Endothelial cell of umbilical vein (primary cell): ENCODE measurements at regions not wholly inside any gene's neighbourhood (a gene's known extent, or its start where the extent isn't known, plus 50 kb on each side); places are given as distances from the start of the nearest gene placed in this dataset.

Experiments used
- BruUV-seq: library from RNA; stranded (reverse); fragments of 400-500 nt; replicated peaks from 2 replicates; lab custom pipeline; 2021; lab: Mats Ljungman, UMichigan
- CTCF ChIA-PET: fragments of 300-600, 350-600 bp; sonication (Branson Sonifier 250); formaldehyde crosslinking; loops from one replicate; lab custom pipeline; 2021; ENCODE audit warnings: antibody characterized with exemption, inconsistent platforms; lab: Charles Lee
- POLR2A ChIA-PET: fragments of 300-600, 350-600 bp; sonication (Branson Sonifier 250); formaldehyde crosslinking; loops from one replicate; lab custom pipeline; 2021; ENCODE audit warnings: antibody characterized with exemption, inconsistent platforms; lab: Charles Lee
- DNase-seq: peaks from one replicate; pipeline ENCODE4 v3.0.0-alpha.2; 2011; ENCODE audit warnings: low read depth, low spot score
- FAIRE-seq: peaks from 2 replicates; lab custom pipeline; 2011; peaks lifted over from hg19 to GRCh38; lab: Jason Lieb, UNC
- H2AFZ ChIP-seq: 2 replicates; pipeline ENCODE4 v1.6.0; 2012; ENCODE audit warnings: low read depth, low read length, control low read depth, inconsistent platforms
- H3K27ac ChIP-seq: 2 replicates; pipeline ENCODE4 v1.5.1; 2011; ENCODE audit warnings: low read depth, mild to moderate bottlenecking, control low read depth, low read length, moderate library complexity; ENCODE audit not compliant: insufficient read depth
- H3K27me3 ChIP-seq, 2 experiments: 2 replicates each; pipeline versions ENCODE4 v1.6.0 to v1.6.1; 2011; ENCODE audit warnings: low read length in 2 of 2, mixed read lengths in 1 of 2; ENCODE audit not compliant: control insufficient read depth in 2 of 2, insufficient read depth in 2 of 2
- H3K36me3 ChIP-seq, 2 experiments: 2 replicates in 1 of 2; 3 replicates in 1 of 2; pipeline ENCODE4 v1.5.1; 2011; ENCODE audit warnings: low read length in 2 of 2, mild to moderate bottlenecking in 1 of 2, moderate library complexity in 1 of 2; ENCODE audit not compliant: control insufficient read depth in 2 of 2, insufficient read depth in 2 of 2; ENCODE audit errors: extremely low read depth in 1 of 2
- H3K4me1 ChIP-seq: 3 replicates; pipeline ENCODE4 v1.5.1; 2011; ENCODE audit warnings: mild to moderate bottlenecking, low read length; ENCODE audit not compliant: control insufficient read depth, insufficient read depth; ENCODE audit errors: extremely low read depth
- H3K4me2 ChIP-seq: 2 replicates; pipeline ENCODE4 v1.6.1; 2011; ENCODE audit warnings: low read length, control low read depth, mixed read lengths; ENCODE audit not compliant: insufficient read depth
- H3K4me3 ChIP-seq, 3 experiments: fragments of 200-600 bp in 1 of 3; sonication (generic), shearing (Covaris generic) in 1 of 3; replicated peaks in 1 of 3; 2 replicates each; pipeline ENCODE4 v1.5.1; 2011 to 2016; ENCODE audit warnings: control low read depth in 3 of 3, low read length in 3 of 3, mild to moderate bottlenecking in 2 of 3, inconsistent platforms in 1 of 3, low read depth in 1 of 3, moderate library complexity in 1 of 3; ENCODE audit not compliant: insufficient read depth in 1 of 3
- H3K79me2 ChIP-seq: 2 replicates; pipeline ENCODE4 v1.6.0; 2012; ENCODE audit warnings: low read length, inconsistent platforms; ENCODE audit not compliant: control insufficient read depth, insufficient read depth
- H3K9ac ChIP-seq: replicated peaks from 2 replicates; pipeline ENCODE3; 2011; ENCODE audit warnings: low read length, control low read depth; ENCODE audit not compliant: insufficient read depth; ENCODE audit errors: extremely low read depth
- H3K9me1 ChIP-seq: replicated peaks from 3 replicates; pipeline ENCODE4 v1.6.0; 2011; ENCODE audit warnings: mild to moderate bottlenecking, low read length; ENCODE audit not compliant: control insufficient read depth, insufficient read depth; ENCODE audit errors: extremely low read depth
- H3K9me3 ChIP-seq: replicated peaks from 2 replicates; pipeline ENCODE4 v1.5.1; 2012; ENCODE audit warnings: low read length, inconsistent platforms; ENCODE audit not compliant: control insufficient read depth, insufficient read depth
- H4K20me1 ChIP-seq: replicated peaks from 2 replicates; pipeline ENCODE3; 2011; ENCODE audit warnings: mild to moderate bottlenecking, low read length; ENCODE audit not compliant: control insufficient read depth, insufficient read depth; ENCODE audit errors: extremely low read depth
- CTCF ChIP-seq, 2 donors: IDR thresholded peaks; 1 replicate in 1 of 2; 2 replicates in 1 of 2; pipeline ENCODE4 v1.5.1; 2011; ENCODE audit warnings: low read length in 2 of 2, mild to moderate bottlenecking in 2 of 2, moderate library complexity in 2 of 2, control low read depth in 1 of 2, inconsistent platforms in 1 of 2, low read depth in 1 of 2; ENCODE audit not compliant: insufficient read depth in 1 of 2; ENCODE audit errors: extremely low read depth in 1 of 2
- EZH2 ChIP-seq: IDR thresholded peaks from 2 replicates; pipeline ENCODE4 v1.6.1; 2012; ENCODE audit warnings: borderline replicate concordance, low read depth, mild to moderate bottlenecking, moderate library complexity, low read length, inconsistent platforms; ENCODE audit not compliant: severe bottlenecking
- FOS ChIP-seq: IDR thresholded peaks from 2 replicates; pipeline ENCODE4 v1.6.1; 2011; ENCODE audit warnings: mild to moderate bottlenecking, low read length, moderate library complexity, borderline replicate concordance; ENCODE audit not compliant: insufficient read depth
- GATA2 ChIP-seq: IDR thresholded peaks from 2 replicates; pipeline ENCODE4 v1.7.0; 2011; ENCODE audit warnings: low read depth, mild to moderate bottlenecking, moderate library complexity, mixed read lengths, low read length; ENCODE audit not compliant: insufficient read length, insufficient read depth
- JUN ChIP-seq: IDR thresholded peaks from 2 replicates; pipeline ENCODE4 v1.6.1; 2011; ENCODE audit warnings: borderline replicate concordance, low read depth; ENCODE audit not compliant: insufficient read length, insufficient read depth
- MYC ChIP-seq: IDR thresholded peaks from one replicate; pipeline ENCODE4 v1.6.1; 2011; ENCODE audit warnings: mild to moderate bottlenecking, low read depth, low read length
- POLR2A ChIP-seq: IDR thresholded peaks from 2 replicates; pipeline ENCODE4 v1.6.1; 2012; ENCODE audit warnings: low read depth, mild to moderate bottlenecking, control low read depth, low read length
- POLR2AphosphoS5 ChIP-seq: IDR thresholded peaks from 2 replicates; pipeline ENCODE4 v1.6.1; 2012; ENCODE audit warnings: low read depth, mild to moderate bottlenecking, control low read depth, low read length, moderate library complexity; ENCODE audit not compliant: insufficient read depth
- dilution Hi-C: fragments of 300-500 bp; cut with MboI; formaldehyde crosslinking; loops from one replicate; pipeline ENCODE4 v1.15.0; 2019; ENCODE audit warnings: low sequenced_read_pairs; ENCODE audit not compliant: extremely low pct_ligation_motif_present
- intact Hi-C: fragments of 100-400 bp; cut with micrococcal nuclease; formaldehyde crosslinking; loops from one replicate; pipeline ENCODE4 v1.10.0; 2022
- TF ChIP-seq, protein P1 (sequence below): IDR thresholded peaks from 2 replicates; pipeline ENCODE4 v1.6.1; 2011; ENCODE audit not compliant: insufficient read depth, insufficient read length

GRCh38 chr22:27684901-27685300 is 116.7 kb downstream of the MN1 start:
- FAIRE-seq (no peak), DNase-seq (no peak)
- H3K9ac ChIP-seq = no peak overlapping the region
- H3K79me2 ChIP-seq = no peaks in the 10 kb centered on the region
- H3K27ac ChIP-seq = no peak overlapping the region
- POLR2A ChIA-PET = no interaction called here
- dilution Hi-C loops = no loop called here
- no peak overlapping the region for H2AFZ ChIP-seq
- no peak overlapping the region for H3K4me3 ChIP-seq
- no peaks in the 10 kb centered on the region for H4K20me1 ChIP-seq
- H3K9me1 ChIP-seq = no peaks in the 10 kb centered on the region
- BruUV-seq = no TSS peak
- peaks cover 1 to 3% of the 10 kb centered on the region in 2 experiments for H3K27me3 ChIP-seq
- H3K9me3 ChIP-seq = no peaks in the 10 kb centered on the region
- intact Hi-C loops = loop anchor here (5.0 kb wide), 1 partner anchor 117 kb away; the partner anchor contains the start of gene MN1
- TF ChIP-seq GATA2 = no peak
- no peak for TF ChIP-seq MYC
- no peak for TF ChIP-seq EZH2
- no peak for TF ChIP-seq FOS
- no peak for TF ChIP-seq CTCF (IDR thresholded peaks at IDR 0.05; ENCODE audit: extremely low read depth in 1 of 2, insufficient read depth in 1 of 2, low read depth in 1 of 2, low read length in 2 of 2)
- no peak for TF ChIP-seq JUN
- TF ChIP-seq POLR2A = no peak
- TF ChIP-seq, protein P1, sequence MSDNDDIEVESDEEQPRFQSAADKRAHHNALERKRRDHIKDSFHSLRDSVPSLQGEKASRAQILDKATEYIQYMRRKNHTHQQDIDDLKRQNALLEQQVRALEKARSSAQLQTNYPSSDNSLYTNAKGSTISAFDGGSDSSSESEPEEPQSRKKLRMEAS = no peak
- no peak for TF ChIP-seq POLR2AphosphoS5
- no peaks in the 10 kb centered on the region for H3K36me3 ChIP-seq
- no peak overlapping the region for H3K4me2 ChIP-seq
- CTCF ChIA-PET = no interaction called here
- H3K4me1 ChIP-seq = peaks cover 7% of the 10 kb centered on the region
